HG03575 (cell line): ENCODE measurements at regions not wholly inside any gene's neighbourhood (a gene's known extent, or its start where the extent isn't known, plus 50 kb on each side); places are given as distances from the start of the nearest gene placed in this dataset.
"Not testable (repeated sequence)": the region's sequence is repeated elsewhere in the genome, so short reads cannot be mapped to it uniquely, and the experiment has no call there.

ENCODE experiments used
- ATAC-seq: cut with Tn5 transposase; IDR thresholded peaks from one replicate; pipeline ENCODE4 v1.9.1; 2021; ENCODE audit not compliant: unreplicated experiment, insufficient number of reproducible peaks, low FRiP score; ENCODE audit errors: extremely low read depth

GRCh38 chr16:10232757-10233156 lies 50.5 kb upstream of the GRIN2A start:
- no peak for ATAC-seq

- no peak for ATAC-seq
Observed at GRCh38 chr16:10239640-10240039, 57.4 kb upstream of the GRIN2A start.

GRCh38 chr16:10240854-10241613 lies 58.8 kb upstream of the GRIN2A start:
- no peak for ATAC-seq

GRCh38 chr16:10242097-10242496 lies 59.9 kb upstream of the GRIN2A start:
- ATAC-seq: no peak

- no peak for ATAC-seq
Observed at GRCh38 chr16:10242916-10243315, 60.7 kb upstream of the GRIN2A start.

GRCh38 chr16:10245002-10245401 lies 62.8 kb upstream of the GRIN2A start:
- ATAC-seq: no peak

- ATAC-seq: no peak
Observed at GRCh38 chr16:10250137-10250828, 68.1 kb upstream of the GRIN2A start.

GRCh38 chr16:10252155-10252554 lies 69.9 kb upstream of the GRIN2A start:
- ATAC-seq: no peak

- ATAC-seq: no peak
Observed at GRCh38 chr16:10253409-10253808, 71.2 kb upstream of the GRIN2A start.

GRCh38 chr16:10255728-10256127 lies 73.5 kb upstream of the GRIN2A start:
- no peak for ATAC-seq

- ATAC-seq: no peak
Observed at GRCh38 chr16:10256784-10257641, 74.8 kb upstream of the GRIN2A start.

GRCh38 chr16:10257642-10258251 lies 75.5 kb upstream of the GRIN2A start:
- ATAC-seq: not testable (repeated sequence)

- not testable (repeated sequence) for ATAC-seq
Observed at GRCh38 chr16:10258930-10259603, 76.8 kb upstream of the GRIN2A start.

GRCh38 chr16:10261077-10261476 lies 78.8 kb upstream of the GRIN2A start:
- no peak for ATAC-seq

- not testable (repeated sequence) for ATAC-seq
Observed at GRCh38 chr16:10261526-10261925, 79.3 kb upstream of the GRIN2A start.

GRCh38 chr16:10262377-10263132 lies 80.3 kb upstream of the GRIN2A start:
- no peak for ATAC-seq

- no peak for ATAC-seq
Observed at GRCh38 chr16:10265770-10266615, 83.8 kb upstream of the GRIN2A start.
